ENCODE measurements at regions not wholly inside any gene's neighbourhood (a gene's known extent, or its start where the extent isn't known, plus 50 kb on each side); places are given as distances from the start of the nearest gene placed in this dataset.

DNA sequence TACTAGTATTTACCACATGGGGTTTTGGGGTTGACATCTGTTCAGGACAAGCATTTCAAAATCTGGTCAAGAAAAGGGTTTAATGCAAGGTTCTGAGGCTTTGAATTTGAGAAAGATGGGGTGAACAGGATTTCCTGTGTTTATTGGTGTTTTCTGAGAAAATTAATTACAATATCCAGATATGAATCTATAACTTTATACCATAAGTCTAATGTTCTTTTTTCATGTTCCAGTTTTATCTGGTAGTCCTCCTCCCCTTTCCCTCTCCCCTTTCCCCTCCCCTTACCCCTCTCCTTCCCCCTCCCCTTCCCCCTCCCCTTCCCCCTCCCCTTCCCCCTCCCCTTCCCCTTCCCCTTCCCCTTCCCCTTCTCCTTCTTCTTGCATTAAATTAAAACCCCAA, 1518.2 kb upstream of the TMEFF2 start:
- H3K4me3 ChIP-seq (ENCODE audit: low read depth, low read length) = no peak overlapping the region
- DNase-seq (ENCODE audit: low read depth in 4 of 6, low spot score in 6 of 6) = no peak
- no peaks in the 10 kb centered on the region for H3K36me3 ChIP-seq (ENCODE audit: control insufficient read depth, insufficient read depth, low read length)
- H3K4me1 ChIP-seq (ENCODE audit: control insufficient read depth, insufficient read depth, low read length) = no peaks in the 10 kb centered on the region
- H3K27ac ChIP-seq (ENCODE audit: low read depth, low read length) = no peak overlapping the region
- no peaks in the 10 kb centered on the region for H3K27me3 ChIP-seq (ENCODE audit: control insufficient read depth, insufficient read depth, low read length)
- no peaks in the 10 kb centered on the region for H3K9me3 ChIP-seq (ENCODE audit: control insufficient read depth, insufficient read depth, low read length)

DNA sequence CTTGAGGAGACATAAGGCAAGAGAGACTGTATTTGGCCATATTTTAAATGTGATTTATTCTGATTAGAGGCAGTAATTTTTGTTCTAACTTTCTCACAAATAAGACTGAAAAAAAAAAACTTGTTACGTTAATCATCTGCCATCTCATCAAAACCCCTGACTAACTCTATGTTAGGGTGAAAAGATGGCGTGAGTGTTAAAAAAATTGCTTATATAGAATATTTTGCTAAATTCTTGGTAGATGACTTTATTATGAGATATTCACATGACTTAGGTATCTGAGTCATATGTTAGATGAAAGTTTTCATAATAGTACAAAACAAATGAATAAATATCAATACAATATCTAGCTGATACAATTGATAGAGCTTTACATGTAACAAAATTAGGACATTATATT, 1508.7 kb upstream of the TMEFF2 start:
- Histone ChIP-seq H3K4me3 (ENCODE audit: low read depth, low read length) (no peak overlapping the region), H3K4me1 (ENCODE audit: control insufficient read depth, insufficient read depth, low read length) (no peaks in the 10 kb centered on the region), H3K27ac (ENCODE audit: low read depth, low read length) (no peak overlapping the region), H3K9me3 (ENCODE audit: control insufficient read depth, insufficient read depth, low read length) (no peaks in the 10 kb centered on the region), H3K27me3 (ENCODE audit: control insufficient read depth, insufficient read depth, low read length) (no peaks in the 10 kb centered on the region), H3K36me3 (ENCODE audit: control insufficient read depth, insufficient read depth, low read length) (no peaks in the 10 kb centered on the region)
- no peak for DNase-seq (ENCODE audit: low read depth in 4 of 6, low spot score in 6 of 6)
- WGBS (ENCODE audit: insufficient coverage) = no CpG with 5 or more reads among the region's 2 CpGs

DNA sequence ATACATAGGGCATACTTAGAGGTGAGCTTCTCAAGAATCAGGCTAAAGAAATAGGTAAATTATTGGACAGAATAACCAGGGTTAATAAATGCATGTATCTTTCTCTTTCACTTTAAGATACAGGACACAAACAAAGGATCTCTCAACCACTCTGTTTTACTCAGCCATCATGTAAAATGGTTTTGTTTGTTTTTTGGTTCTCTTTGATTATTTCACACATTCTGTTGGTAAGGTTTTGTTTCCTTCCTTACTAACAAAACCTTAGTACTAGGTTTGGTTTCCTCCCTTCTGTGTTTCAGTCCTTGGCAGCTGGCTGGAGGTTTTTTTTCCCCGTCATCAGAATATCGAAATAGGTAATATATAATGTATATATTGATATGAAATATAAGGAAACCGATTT, 1506.8 kb upstream of the TMEFF2 start:
- Histone ChIP-seq H3K36me3 (ENCODE audit: control insufficient read depth, insufficient read depth, low read length) (no peaks in the 10 kb centered on the region), H3K4me3 (ENCODE audit: low read depth, low read length) (no peak overlapping the region), H3K4me1 (ENCODE audit: control insufficient read depth, insufficient read depth, low read length) (no peaks in the 10 kb centered on the region), H3K27me3 (ENCODE audit: control insufficient read depth, insufficient read depth, low read length) (no peaks in the 10 kb centered on the region), H3K27ac (ENCODE audit: low read depth, low read length) (no peak overlapping the region), H3K9me3 (ENCODE audit: control insufficient read depth, insufficient read depth, low read length) (no peaks in the 10 kb centered on the region)
- no peak for DNase-seq (ENCODE audit: low read depth in 4 of 6, low spot score in 6 of 6)
- WGBS (ENCODE audit: insufficient coverage) = no CpG with 5 or more reads among the region's 3 CpGs

DNA sequence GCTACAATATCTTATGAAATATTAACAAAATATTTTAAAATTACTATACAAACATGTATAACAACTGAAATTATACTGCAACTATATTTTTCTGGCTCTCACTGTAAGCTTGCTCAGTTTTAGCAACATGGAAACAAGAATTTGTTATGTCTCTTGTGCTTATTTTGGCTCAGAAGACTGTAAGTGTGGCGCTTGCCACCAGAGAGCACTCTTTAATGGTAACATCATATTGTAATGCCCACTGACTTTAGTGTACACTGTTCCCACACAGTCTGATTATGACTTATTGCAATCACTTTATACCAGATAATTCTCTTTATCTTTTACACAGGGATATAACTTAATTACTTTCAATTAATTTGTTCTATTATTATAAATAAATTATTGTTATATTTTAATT, 1500.6 kb upstream of the TMEFF2 start:
- Histone ChIP-seq H3K27me3 (ENCODE audit: control insufficient read depth, insufficient read depth, low read length) (no peaks in the 10 kb centered on the region), H3K36me3 (ENCODE audit: control insufficient read depth, insufficient read depth, low read length) (no peaks in the 10 kb centered on the region), H3K9me3 (ENCODE audit: control insufficient read depth, insufficient read depth, low read length) (no peaks in the 10 kb centered on the region), H3K4me3 (ENCODE audit: low read depth, low read length) (no peak overlapping the region), H3K27ac (ENCODE audit: low read depth, low read length) (no peak overlapping the region), H3K4me1 (ENCODE audit: control insufficient read depth, insufficient read depth, low read length) (no peaks in the 10 kb centered on the region)
- peak in 2 of 6 donors; percentile 28 to 47 for DNase-seq (ENCODE audit: low read depth in 4 of 6, low spot score in 6 of 6)
- no CpG with 5 or more reads among the region's 1 CpG for WGBS (ENCODE audit: insufficient coverage)

DNA sequence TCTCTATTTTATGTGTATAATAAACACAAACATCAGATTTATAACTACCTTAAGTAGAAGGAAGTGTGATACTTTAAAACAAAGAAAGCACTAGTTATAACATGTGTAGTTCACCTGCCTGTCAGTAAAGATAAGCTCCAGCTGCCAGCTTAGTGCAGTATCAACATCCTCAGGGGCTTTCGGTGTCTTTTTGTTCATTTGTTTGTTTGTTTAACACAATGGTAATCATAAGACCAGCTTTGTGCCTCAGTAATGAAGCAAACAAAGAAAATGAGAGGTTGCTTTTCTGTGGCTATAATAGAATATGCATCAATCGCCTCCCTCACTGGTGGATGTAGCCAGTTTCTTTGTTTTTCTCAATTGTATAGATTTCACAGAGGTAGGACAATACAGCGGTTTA, 1499.0 kb upstream of the TMEFF2 start:
- Histone ChIP-seq H3K4me3 (ENCODE audit: low read depth, low read length) (no peak overlapping the region), H3K27me3 (ENCODE audit: control insufficient read depth, insufficient read depth, low read length) (no peaks in the 10 kb centered on the region), H3K36me3 (ENCODE audit: control insufficient read depth, insufficient read depth, low read length) (no peaks in the 10 kb centered on the region), H3K4me1 (ENCODE audit: control insufficient read depth, insufficient read depth, low read length) (no peaks in the 10 kb centered on the region), H3K27ac (ENCODE audit: low read depth, low read length) (no peak overlapping the region), H3K9me3 (ENCODE audit: control insufficient read depth, insufficient read depth, low read length) (no peaks in the 10 kb centered on the region)
- DNase-seq (ENCODE audit: low read depth in 4 of 6, low spot score in 6 of 6) = no peak
- WGBS (ENCODE audit: insufficient coverage) = 80% methylated on average over 1 of the region's 3 CpGs

DNA sequence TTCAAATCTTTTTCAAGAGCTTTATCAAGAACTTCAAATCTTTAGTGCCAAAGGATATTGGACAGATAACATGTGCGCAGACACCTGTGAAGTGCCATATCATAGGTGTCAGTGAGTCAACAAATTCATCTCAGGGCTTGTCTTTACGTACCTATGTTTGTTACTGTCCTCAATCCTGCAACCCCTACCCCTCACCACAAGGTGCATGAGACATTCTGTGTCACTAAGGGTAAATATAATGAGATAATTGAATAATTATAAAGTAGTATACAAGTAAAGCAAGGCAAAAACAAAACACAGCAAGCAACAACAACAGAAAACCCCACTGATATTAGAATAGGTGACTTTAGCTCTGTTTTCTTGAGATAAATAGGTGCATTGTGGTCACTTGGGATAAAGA, 1495.8 kb upstream of the TMEFF2 start:
- Histone ChIP-seq H3K36me3 (ENCODE audit: control insufficient read depth, insufficient read depth, low read length) (no peaks in the 10 kb centered on the region), H3K4me1 (ENCODE audit: control insufficient read depth, insufficient read depth, low read length) (no peaks in the 10 kb centered on the region), H3K27ac (ENCODE audit: low read depth, low read length) (no peak overlapping the region), H3K4me3 (ENCODE audit: low read depth, low read length) (no peak overlapping the region), H3K27me3 (ENCODE audit: control insufficient read depth, insufficient read depth, low read length) (no peaks in the 10 kb centered on the region), H3K9me3 (ENCODE audit: control insufficient read depth, insufficient read depth, low read length) (no peaks in the 10 kb centered on the region)
- WGBS (ENCODE audit: insufficient coverage) = 100% methylated on average over 1 of the region's 2 CpGs
- no peak for DNase-seq (ENCODE audit: low read depth in 4 of 6, low spot score in 6 of 6)

DNA sequence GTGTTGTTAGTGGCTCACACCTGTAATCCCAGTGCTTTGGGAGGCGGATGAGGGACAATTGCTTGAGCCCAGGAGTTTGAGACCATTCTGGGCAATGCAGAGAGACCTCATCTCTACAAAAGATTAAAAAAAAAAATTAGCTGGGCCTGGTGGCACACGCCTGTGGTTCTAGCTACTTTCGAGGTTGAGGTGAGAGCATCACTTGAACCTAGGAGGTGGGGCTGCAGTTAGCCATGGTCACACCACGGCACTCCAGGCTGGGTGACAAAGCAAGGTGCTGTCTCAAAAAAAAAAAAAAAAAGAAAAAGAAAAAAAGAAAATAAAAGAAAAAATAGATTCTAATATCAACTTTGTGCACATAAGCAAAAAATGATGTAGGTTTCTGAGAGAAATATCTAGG, 1492.5 kb upstream of the TMEFF2 start:
- Histone ChIP-seq H3K4me3 (ENCODE audit: low read depth, low read length) (no peak overlapping the region), H3K27me3 (ENCODE audit: control insufficient read depth, insufficient read depth, low read length) (no peaks in the 10 kb centered on the region), H3K27ac (ENCODE audit: low read depth, low read length) (no peak overlapping the region), H3K36me3 (ENCODE audit: control insufficient read depth, insufficient read depth, low read length) (no peaks in the 10 kb centered on the region), H3K9me3 (ENCODE audit: control insufficient read depth, insufficient read depth, low read length) (no peaks in the 10 kb centered on the region), H3K4me1 (ENCODE audit: control insufficient read depth, insufficient read depth, low read length) (no peaks in the 10 kb centered on the region)
- DNase-seq (ENCODE audit: low read depth in 4 of 6, low spot score in 6 of 6) = no peak
- WGBS (ENCODE audit: insufficient coverage) = 90% methylated on average over 2 of the region's 4 CpGs

DNA sequence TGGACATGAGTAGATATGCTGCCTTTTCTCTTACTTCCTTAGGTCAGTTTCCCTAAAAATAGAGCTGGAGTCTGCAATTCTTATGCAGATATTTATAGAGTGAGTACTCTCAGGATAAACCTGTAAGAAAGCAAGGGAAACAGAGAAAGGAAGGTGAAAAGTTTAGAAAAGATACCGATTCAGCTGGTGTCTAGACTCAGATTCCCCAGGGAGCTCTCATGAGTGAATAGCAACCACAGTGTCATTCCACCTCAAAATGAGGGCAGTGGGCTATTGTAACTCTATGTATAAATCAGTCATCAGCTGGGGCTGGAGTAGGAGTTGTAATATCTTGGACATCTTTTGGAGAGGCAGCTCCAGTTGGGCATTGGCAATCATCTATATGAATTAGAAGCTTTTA, 1485.1 kb upstream of the TMEFF2 start:
- no peak for DNase-seq (ENCODE audit: low read depth in 4 of 6, low spot score in 6 of 6)
- H3K4me1 ChIP-seq (ENCODE audit: control insufficient read depth, insufficient read depth, low read length) = no peaks in the 10 kb centered on the region
- no peak overlapping the region for H3K27ac ChIP-seq (ENCODE audit: low read depth, low read length)
- H3K27me3 ChIP-seq (ENCODE audit: control insufficient read depth, insufficient read depth, low read length) = no peaks in the 10 kb centered on the region
- no peaks in the 10 kb centered on the region for H3K36me3 ChIP-seq (ENCODE audit: control insufficient read depth, insufficient read depth, low read length)
- 100% methylated on average over 1 of the region's 1 CpG for WGBS (ENCODE audit: insufficient coverage)
- no peaks in the 10 kb centered on the region for H3K9me3 ChIP-seq (ENCODE audit: control insufficient read depth, insufficient read depth, low read length)
- no peak overlapping the region for H3K4me3 ChIP-seq (ENCODE audit: low read depth, low read length)

DNA sequence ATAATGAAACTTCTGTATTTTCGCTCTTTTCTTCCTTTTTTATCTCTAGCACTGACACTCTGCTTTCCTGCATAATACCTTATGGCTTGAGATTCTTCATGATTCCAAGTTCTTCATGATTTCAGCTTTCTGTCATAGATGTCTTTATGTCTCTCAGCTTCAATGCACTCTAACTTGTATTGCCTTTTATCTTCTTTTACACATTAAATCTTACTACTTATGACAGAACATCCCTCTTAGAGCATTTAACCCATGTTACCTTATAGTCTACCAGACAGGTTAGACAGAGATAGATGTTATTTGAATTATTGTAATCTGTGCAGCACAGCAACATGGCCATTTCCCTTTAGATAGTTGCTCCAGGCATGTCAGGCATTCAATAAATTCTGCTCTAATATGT, 1475.7 kb upstream of the TMEFF2 start:
- 91% methylated on average over 1 of the region's 1 CpG for WGBS (ENCODE audit: insufficient coverage)
- no peaks in the 10 kb centered on the region for H3K27me3 ChIP-seq (ENCODE audit: control insufficient read depth, insufficient read depth, low read length)
- DNase-seq (ENCODE audit: low read depth in 4 of 6, low spot score in 6 of 6) = no peak
- H3K9me3 ChIP-seq (ENCODE audit: control insufficient read depth, insufficient read depth, low read length) = no peaks in the 10 kb centered on the region
- H3K4me1 ChIP-seq (ENCODE audit: control insufficient read depth, insufficient read depth, low read length) = no peaks in the 10 kb centered on the region
- no peak overlapping the region for H3K27ac ChIP-seq (ENCODE audit: low read depth, low read length)
- no peak overlapping the region for H3K4me3 ChIP-seq (ENCODE audit: low read depth, low read length)
- H3K36me3 ChIP-seq (ENCODE audit: control insufficient read depth, insufficient read depth, low read length) = no peaks in the 10 kb centered on the region

DNA sequence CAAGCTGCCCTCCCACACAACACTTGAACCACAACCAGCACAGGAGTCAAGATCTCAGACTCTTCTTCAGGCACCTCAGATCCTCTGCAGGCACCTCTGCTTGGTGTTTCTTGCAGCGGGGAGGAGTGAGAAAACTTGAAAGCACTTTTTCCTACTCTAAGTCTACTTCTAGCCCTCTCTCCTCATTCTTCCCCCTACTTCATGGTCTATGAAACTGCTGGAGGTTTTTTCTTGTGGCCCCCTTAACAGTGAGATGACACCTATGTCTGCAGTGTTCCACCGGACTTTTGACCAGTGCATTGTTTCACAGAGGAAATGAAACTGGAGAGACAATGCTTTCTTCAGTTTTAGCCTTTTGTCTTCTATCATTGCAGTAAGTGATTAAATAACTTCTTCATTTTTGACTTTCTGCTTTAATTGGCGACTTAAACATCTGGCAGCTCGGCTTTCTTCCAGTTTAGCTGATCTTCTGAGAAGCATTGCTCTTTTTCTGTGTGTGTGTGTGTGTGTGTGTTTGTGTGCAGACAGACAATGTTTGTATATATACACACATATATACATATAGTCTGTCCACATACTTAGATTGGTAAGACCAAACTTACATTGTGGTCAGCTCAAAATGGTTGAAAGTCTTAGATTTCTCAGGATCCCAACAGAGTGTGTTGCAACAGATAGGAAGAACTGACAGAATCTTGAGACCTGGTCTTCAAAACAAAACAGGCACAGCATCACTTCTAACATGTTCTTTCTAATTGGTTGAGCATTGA, 1474.0 kb upstream of the TMEFF2 start:
- WGBS (ENCODE audit: insufficient coverage) = 80% methylated on average over 2 of the region's 4 CpGs
- no peak for DNase-seq (ENCODE audit: low read depth in 4 of 6, low spot score in 6 of 6)
- no peak overlapping the region for H3K27ac ChIP-seq (ENCODE audit: low read depth, low read length)
- no peak overlapping the region for H3K4me3 ChIP-seq (ENCODE audit: low read depth, low read length)
- no peaks in the 10 kb centered on the region for H3K4me1 ChIP-seq (ENCODE audit: control insufficient read depth, insufficient read depth, low read length)
- H3K27me3 ChIP-seq (ENCODE audit: control insufficient read depth, insufficient read depth, low read length) = no peaks in the 10 kb centered on the region
- no peaks in the 10 kb centered on the region for H3K36me3 ChIP-seq (ENCODE audit: control insufficient read depth, insufficient read depth, low read length)
- no peaks in the 10 kb centered on the region for H3K9me3 ChIP-seq (ENCODE audit: control insufficient read depth, insufficient read depth, low read length)

Measured in spinal cord (tissue), 9 donors.